Hepatocyte (in vitro differentiated cells): ENCODE measurements at regions not wholly inside any gene's neighbourhood (a gene's known extent, or its start where the extent isn't known, plus 50 kb on each side); places are given as distances from the start of the nearest gene placed in this dataset.

ENCODE experiments used
- EZH2 ChIP-seq: fragments of 200-600 bp; sonication (generic); IDR thresholded peaks from 2 replicates; pipeline ENCODE4 v1.6.1; 2016; ENCODE audit warnings: antibody characterized with exemption, mild to moderate bottlenecking, borderline replicate concordance
- EZH2phosphoT487 ChIP-seq: fragments of 200-600 bp; sonication (generic); IDR thresholded peaks from one replicate; pipeline ENCODE4 v1.6.1; 2018; ENCODE audit warnings: antibody characterized with exemption, mild to moderate bottlenecking, low read depth, moderate library complexity; ENCODE audit not compliant: unreplicated experiment, severe bottlenecking
- TF ChIP-seq, protein P1 (sequence below): fragments of 200-600 bp; sonication (generic); IDR thresholded peaks from 2 replicates; pipeline ENCODE4 v1.5.1; 2016; ENCODE audit warnings: antibody characterized with exemption, mild to moderate bottlenecking; ENCODE audit not compliant: poor library complexity

DNA sequence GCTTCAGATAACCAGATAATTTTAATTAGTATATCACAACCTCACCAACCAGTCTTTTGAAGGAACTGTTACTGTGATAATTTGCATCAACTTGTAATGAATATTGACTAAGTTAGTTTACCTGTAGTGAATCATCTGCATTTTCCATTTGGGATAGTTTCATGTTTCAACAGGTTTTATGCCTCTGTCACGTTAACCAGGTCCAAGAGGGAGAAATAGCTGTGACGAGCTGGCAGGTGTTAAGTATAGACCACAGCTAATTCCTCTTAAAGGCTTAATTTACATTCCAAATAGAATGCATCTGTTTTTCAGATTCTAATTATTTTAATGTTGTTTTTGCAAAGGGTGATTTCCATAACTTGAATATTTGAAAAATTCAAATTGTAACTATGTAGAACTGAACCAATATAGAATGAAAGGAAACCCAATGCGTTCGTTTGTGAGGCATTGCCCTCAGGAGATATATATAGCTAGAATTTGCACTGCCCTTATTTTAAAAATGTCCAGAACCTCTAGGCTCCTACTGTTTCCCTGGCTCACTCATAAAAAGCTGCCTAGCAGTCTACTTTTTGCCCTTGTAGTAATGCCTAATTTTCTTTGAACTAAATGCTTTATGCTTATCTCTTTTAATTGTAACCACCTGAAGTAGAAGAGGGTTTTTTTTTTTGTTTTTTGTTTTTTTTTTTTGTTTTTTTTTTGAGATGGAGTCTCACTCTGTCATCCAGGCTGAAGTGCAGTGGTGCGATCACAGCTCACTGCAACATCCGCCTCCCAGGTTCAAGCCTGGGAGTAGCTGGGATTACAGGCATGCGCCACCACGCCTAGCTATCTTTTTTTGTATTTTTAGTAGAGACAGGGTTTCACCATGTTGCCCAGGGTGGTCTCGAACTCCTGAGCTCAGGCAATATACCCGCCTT, 270.5 kb downstream of the SMARCA2 start:
- TF ChIP-seq, protein P1, sequence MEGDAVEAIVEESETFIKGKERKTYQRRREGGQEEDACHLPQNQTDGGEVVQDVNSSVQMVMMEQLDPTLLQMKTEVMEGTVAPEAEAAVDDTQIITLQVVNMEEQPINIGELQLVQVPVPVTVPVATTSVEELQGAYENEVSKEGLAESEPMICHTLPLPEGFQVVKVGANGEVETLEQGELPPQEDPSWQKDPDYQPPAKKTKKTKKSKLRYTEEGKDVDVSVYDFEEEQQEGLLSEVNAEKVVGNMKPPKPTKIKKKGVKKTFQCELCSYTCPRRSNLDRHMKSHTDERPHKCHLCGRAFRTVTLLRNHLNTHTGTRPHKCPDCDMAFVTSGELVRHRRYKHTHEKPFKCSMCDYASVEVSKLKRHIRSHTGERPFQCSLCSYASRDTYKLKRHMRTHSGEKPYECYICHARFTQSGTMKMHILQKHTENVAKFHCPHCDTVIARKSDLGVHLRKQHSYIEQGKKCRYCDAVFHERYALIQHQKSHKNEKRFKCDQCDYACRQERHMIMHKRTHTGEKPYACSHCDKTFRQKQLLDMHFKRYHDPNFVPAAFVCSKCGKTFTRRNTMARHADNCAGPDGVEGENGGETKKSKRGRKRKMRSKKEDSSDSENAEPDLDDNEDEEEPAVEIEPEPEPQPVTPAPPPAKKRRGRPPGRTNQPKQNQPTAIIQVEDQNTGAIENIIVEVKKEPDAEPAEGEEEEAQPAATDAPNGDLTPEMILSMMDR: no peak
- TF ChIP-seq EZH2: no peak
- no peak for TF ChIP-seq EZH2phosphoT487
